Thyroid gland (tissue), 4 donors: ENCODE measurements at regions not wholly inside any gene's neighbourhood (a gene's known extent, or its start where the extent isn't known, plus 50 kb on each side); places are given as distances from the start of the nearest gene placed in this dataset.

Experiments
- CTCF ChIP-seq, 6 experiments: fragments of 200-600 bp in 3 of 6; fragments of 450-650 bp in 3 of 6; sonication (generic) in 3 of 6; IDR thresholded peaks; one replicate each; pipeline ENCODE4 v1.5.1; 2016 to 2019; ENCODE audit warnings: antibody characterized with exemption in 6 of 6, mild to moderate bottlenecking in 2 of 6, inconsistent platforms in 1 of 6, moderate library complexity in 1 of 6
- POLR2A ChIP-seq, 2 donors: fragments of 450-650 bp; IDR thresholded peaks; one replicate each; pipeline ENCODE4 v1.6.1; 2017; ENCODE audit warnings: antibody characterized with exemption in 2 of 2, mild to moderate bottlenecking in 2 of 2, moderate library complexity in 1 of 2

- TF ChIP-seq CTCF (IDR thresholded peaks at IDR 0.05) (no peak), POLR2A (IDR thresholded peaks at IDR 0.05) (no peak)
Measured at GRCh38 chrX:113529426-113530013, 688.9 kb upstream of the AMOT start.
